CD4-positive, alpha-beta T cell (primary cell): ENCODE measurements at regions not wholly inside any gene's neighbourhood (a gene's known extent, or its start where the extent isn't known, plus 50 kb on each side); places are given as distances from the start of the nearest gene placed in this dataset.

Experiments
- ATAC-seq: fragments of 200-7000 bp; cut with Tn5 transposase; one replicate; pipeline ENCODE4 v1.10.0; 2022; ENCODE audit warnings: mild to moderate bottlenecking; ENCODE audit not compliant: poor library complexity
- CTCF ChIA-PET: fragments of 350-600 bp; sonication (Branson Sonifier 250); formaldehyde crosslinking; loops from one replicate; lab custom pipeline; 2021; ENCODE audit warnings: antibody characterized with exemption, inconsistent platforms; lab: Charles Lee
- POLR2A ChIA-PET: fragments of 350-600 bp; sonication (Branson Sonifier 250); formaldehyde crosslinking; loops from one replicate; lab custom pipeline; 2021; ENCODE audit warnings: antibody characterized with exemption, inconsistent platforms; lab: Charles Lee
- DNase-seq, 14 experiments: peaks; one replicate each; pipeline ENCODE4 v3.0.0-alpha.2; 2013 to 2020; ENCODE audit warnings: mixed read lengths in 2 of 14
- H3K27ac ChIP-seq, 2 donors: one replicate each; pipeline versions ENCODE4 v1.5.1 to v1.7.0; 2013; ENCODE audit warnings: low read length in 2 of 2, low read depth in 1 of 2, mild to moderate bottlenecking in 1 of 2
- H3K27me3 ChIP-seq, 2 experiments: 1 replicate in 1 of 2; 2 replicates in 1 of 2; pipeline versions ENCODE4 v1.6.1 to v1.7.0; 2013; ENCODE audit warnings: low read length in 2 of 2, control low read depth in 1 of 2, mild to moderate bottlenecking in 1 of 2, moderate library complexity in 1 of 2; ENCODE audit not compliant: insufficient read depth in 2 of 2, control insufficient read depth in 1 of 2
- H3K36me3 ChIP-seq: one replicate; pipeline ENCODE4 v1.6.1; 2013; ENCODE audit warnings: low read length, control low read depth; ENCODE audit not compliant: insufficient read depth
- H3K4me1 ChIP-seq: one replicate; pipeline ENCODE4 v1.6.1; 2013; ENCODE audit warnings: low read length, control low read depth; ENCODE audit not compliant: insufficient read depth
- H3K4me3 ChIP-seq: one replicate; pipeline ENCODE4 v1.5.1; 2013; ENCODE audit warnings: mild to moderate bottlenecking, low read length, moderate library complexity
- H3K9me3 ChIP-seq, 2 experiments: 1 replicate in 1 of 2; 2 replicates in 1 of 2; pipeline versions ENCODE4 v1.6.1 to v1.7.0; 2013; ENCODE audit warnings: low read length in 2 of 2, mild to moderate bottlenecking in 2 of 2, control low read depth in 1 of 2, moderate library complexity in 1 of 2; ENCODE audit not compliant: control insufficient read depth in 1 of 2, insufficient read depth in 1 of 2
- H3K27ac Mint-ChIP-seq: one replicate; pipeline ENCODE4 v1.8.0; 2020; ENCODE audit warnings: mixed read lengths
- H3K27me3 Mint-ChIP-seq: one replicate; pipeline ENCODE4 v1.8.0; 2021; ENCODE audit warnings: mixed read lengths
- H3K36me3 Mint-ChIP-seq: one replicate; pipeline ENCODE4 v1.8.0; 2021; ENCODE audit warnings: low read depth, mixed read lengths
- H3K4me1 Mint-ChIP-seq: one replicate; pipeline ENCODE4 v1.8.0; 2021; ENCODE audit warnings: low read depth, mixed read lengths
- H3K4me3 Mint-ChIP-seq: one replicate; pipeline ENCODE4 v1.8.0; 2020; ENCODE audit warnings: mild to moderate bottlenecking, mixed read lengths
- H3K9me3 Mint-ChIP-seq: one replicate; pipeline ENCODE4 v1.8.0; 2020; ENCODE audit warnings: mixed read lengths
- CTCF ChIP-seq: fragments of 200-600 bp; IDR thresholded peaks from one replicate; pipeline ENCODE4 v1.8.0; 2022; ENCODE audit warnings: antibody characterized with exemption, mild to moderate bottlenecking
- intact Hi-C, 2 experiments: fragments of 100-400 bp; cut with DNase I in 1 of 2; cut with micrococcal nuclease in 1 of 2; formaldehyde crosslinking; loops; one replicate each; pipeline versions ENCODE4 v1.15.1 to v1.9.0; 2023 to 2025; cut with DNase I, micrococcal nuclease

DNA sequence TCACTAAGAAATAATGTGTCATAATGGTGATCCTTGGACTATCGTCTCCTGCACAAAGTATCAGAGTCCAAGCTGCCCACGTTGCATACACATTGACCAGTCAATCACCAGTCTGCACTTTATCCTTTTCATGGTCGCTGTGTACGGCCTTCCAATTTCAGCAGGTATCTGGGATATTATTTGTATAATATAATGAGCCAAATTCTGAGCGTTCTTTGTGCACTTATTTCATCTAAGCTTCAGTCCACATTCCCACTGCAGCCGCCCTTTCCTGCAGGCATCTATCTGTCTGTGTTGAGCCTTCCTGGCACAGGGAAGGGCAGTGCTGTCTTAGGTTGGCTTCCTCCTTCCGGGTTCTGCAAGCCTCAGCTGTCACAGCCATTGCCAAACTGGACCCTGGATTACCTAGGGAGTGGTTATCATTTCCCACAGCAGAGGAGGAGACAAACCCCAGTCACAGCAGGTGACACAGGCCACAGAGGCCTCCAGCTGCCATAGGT lies 174.3 kb downstream of the TTLL2 start:
- H3K36me3 Mint-ChIP-seq = no peaks in the 10 kb centered on the region
- no peak for ATAC-seq
- DNase-seq = no peak
- H3K27me3 Mint-ChIP-seq = peaks cover 9% of the 10 kb centered on the region
- ChIA-PET CTCF (no interaction called here), POLR2A (no interaction called here)
- no peak overlapping the region for H3K4me3 Mint-ChIP-seq
- no peak for TF ChIP-seq CTCF
- no peaks in the 10 kb centered on the region for H3K36me3 ChIP-seq
- H3K4me1 Mint-ChIP-seq = no peaks in the 10 kb centered on the region
- intact Hi-C loops = no loop called here
- no peak overlapping the region for H3K27ac Mint-ChIP-seq
- no peaks in the 10 kb centered on the region for H3K9me3 Mint-ChIP-seq
- no peak overlapping the region for H3K4me3 ChIP-seq
- no peaks in the 10 kb centered on the region for H3K4me1 ChIP-seq
- H3K27me3 ChIP-seq = peaks cover 0 to 7% of the 10 kb centered on the region in 2 experiments
- peaks cover 0 to 8% of the 10 kb centered on the region in 2 experiments for H3K9me3 ChIP-seq
- no peak overlapping the region for H3K27ac ChIP-seq

DNA sequence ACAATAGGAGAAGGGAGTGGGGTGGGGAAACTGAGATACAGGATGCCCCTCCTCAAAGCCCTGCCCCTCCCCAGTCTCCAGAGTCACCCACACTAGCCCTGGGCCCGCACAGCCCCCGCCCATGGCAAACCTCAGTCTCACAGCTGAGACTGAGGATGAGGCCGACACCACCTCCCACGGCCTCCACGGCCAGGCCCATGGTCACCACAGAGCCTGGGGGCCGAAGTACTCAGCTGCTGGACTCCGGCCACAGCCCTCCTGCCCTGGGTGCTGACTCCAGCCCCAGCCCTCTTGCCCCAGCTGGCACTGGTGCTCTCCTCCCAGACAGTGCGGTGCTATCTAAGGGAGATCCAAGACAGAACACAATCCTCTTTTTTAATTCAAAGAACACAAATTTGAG lies 176.1 kb downstream of the TTLL2 start:
- DNase-seq = no peak
- no peak for TF ChIP-seq CTCF
- H3K4me1 ChIP-seq = no peaks in the 10 kb centered on the region
- H3K27me3 ChIP-seq = peaks cover 0 to 3% of the 10 kb centered on the region in 2 experiments
- no peaks in the 10 kb centered on the region for H3K9me3 Mint-ChIP-seq
- no peaks in the 10 kb centered on the region for H3K27me3 Mint-ChIP-seq
- intact Hi-C loops = no loop called here
- ChIA-PET CTCF (no interaction called here), POLR2A (no interaction called here)
- no peak overlapping the region for H3K4me3 Mint-ChIP-seq
- no peaks in the 10 kb centered on the region for H3K4me1 Mint-ChIP-seq
- H3K36me3 Mint-ChIP-seq = no peaks in the 10 kb centered on the region
- no peak overlapping the region for H3K27ac Mint-ChIP-seq
- H3K27ac ChIP-seq = no peak overlapping the region
- no peak overlapping the region for H3K4me3 ChIP-seq
- peaks cover 0 to 8% of the 10 kb centered on the region in 2 experiments for H3K9me3 ChIP-seq
- no peaks in the 10 kb centered on the region for H3K36me3 ChIP-seq
- no peak for ATAC-seq

- Histone ChIP-seq H3K27me3 (peaks cover 0 to 3% of the 10 kb centered on the region in 2 experiments), H3K4me3 (no peak overlapping the region), H3K27ac (no peak overlapping the region), H3K9me3 (peaks cover 0 to 3% of the 10 kb centered on the region in 2 experiments), H3K36me3 (no peaks in the 10 kb centered on the region), H3K4me1 (no peaks in the 10 kb centered on the region)
- CTCF ChIA-PET = no interaction called here
- no peak for DNase-seq
- intact Hi-C loops = no loop called here
- Mint-ChIP-seq H3K27ac (no peak overlapping the region), H3K9me3 (no peaks in the 10 kb centered on the region), H3K36me3 (no peaks in the 10 kb centered on the region), H3K4me3 (no peak overlapping the region), H3K4me1 (no peaks in the 10 kb centered on the region), H3K27me3 (no peaks in the 10 kb centered on the region)
- no peak for TF ChIP-seq CTCF
- POLR2A ChIA-PET = no interaction called here
- ATAC-seq = no peak
These were observed 177.0 kb downstream of the TTLL2 start for GRCh38 chr6:167501831-167502385.
